ENCODE measurements at regions not wholly inside any gene's neighbourhood (a gene's known extent, or its start where the extent isn't known, plus 50 kb on each side); places are given as distances from the start of the nearest gene placed in this dataset.
"Not testable (repeated sequence)": the region's sequence is repeated elsewhere in the genome, so short reads cannot be mapped to it uniquely, and the experiment has no call there.

- not testable (repeated sequence) for DNase-seq
Observed at GRCh38 chr2:64252251-64252978, 108.2 kb upstream of the PELI1 start.

DNA sequence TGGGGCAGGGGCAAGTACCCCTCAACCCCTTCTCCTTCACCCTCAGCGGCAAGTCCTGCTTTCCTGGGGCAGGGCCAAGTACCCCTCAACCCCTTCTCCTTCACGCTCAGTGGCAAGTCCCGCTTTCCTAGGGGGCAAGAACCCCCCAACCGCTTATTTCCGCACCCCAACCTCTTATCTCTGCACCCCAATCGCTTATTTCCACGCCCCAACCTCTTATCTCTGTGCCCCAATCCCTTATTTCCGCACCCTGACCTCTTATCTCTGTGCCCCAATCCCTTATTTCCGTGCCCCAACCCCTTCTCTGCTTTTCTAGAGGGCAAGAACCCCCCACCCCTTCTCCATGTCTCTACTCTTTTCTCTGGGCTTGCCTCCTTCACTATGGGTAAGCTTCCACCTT is 109.2 kb upstream of the PELI1 start:
- DNase-seq, result not testable (repeated sequence)

DNA sequence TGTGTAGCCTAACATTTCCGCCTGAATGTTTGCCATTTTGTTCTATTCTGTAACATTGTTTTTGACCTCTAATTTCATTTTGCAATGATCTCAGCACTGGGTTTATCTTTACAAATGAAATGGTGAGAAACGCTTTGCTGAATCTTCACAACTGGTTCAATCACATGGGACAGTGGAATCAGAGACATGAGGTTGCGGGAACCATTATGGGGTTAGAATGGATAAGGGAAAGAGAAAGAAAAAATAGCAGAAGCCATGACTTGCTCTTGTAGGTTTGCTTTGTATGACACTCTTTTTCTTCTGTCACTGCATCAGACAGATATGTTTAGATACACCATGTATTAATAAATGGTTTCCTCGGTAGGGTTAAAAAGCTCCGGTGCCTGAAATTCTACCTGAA is 114.3 kb upstream of the PELI1 start:
- DNase-seq, result no peak

DNA sequence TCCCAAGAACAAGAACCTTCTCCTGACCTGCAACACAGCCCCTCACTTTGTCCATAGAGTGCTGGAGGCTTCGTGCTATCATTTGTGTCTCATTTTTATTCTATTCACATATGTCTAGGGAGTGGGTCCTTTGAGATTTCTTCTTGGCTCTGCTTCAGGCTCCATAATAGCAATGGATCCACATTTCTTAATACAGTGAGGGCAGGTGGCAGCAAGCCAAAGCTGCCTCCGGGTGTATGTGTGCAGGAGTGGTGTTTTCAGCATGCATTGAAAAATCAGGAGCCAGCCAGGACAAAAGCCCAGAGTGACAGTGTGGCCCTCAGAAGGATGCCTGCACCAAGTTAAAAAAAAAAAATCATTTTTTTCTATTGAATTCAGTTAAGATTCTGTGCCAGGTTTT is 115.1 kb upstream of the PELI1 start:
- no peak for DNase-seq

GRCh38 chr2:64260093-64260803 is 116.0 kb upstream of the PELI1 start:
- no peak for DNase-seq

DNA sequence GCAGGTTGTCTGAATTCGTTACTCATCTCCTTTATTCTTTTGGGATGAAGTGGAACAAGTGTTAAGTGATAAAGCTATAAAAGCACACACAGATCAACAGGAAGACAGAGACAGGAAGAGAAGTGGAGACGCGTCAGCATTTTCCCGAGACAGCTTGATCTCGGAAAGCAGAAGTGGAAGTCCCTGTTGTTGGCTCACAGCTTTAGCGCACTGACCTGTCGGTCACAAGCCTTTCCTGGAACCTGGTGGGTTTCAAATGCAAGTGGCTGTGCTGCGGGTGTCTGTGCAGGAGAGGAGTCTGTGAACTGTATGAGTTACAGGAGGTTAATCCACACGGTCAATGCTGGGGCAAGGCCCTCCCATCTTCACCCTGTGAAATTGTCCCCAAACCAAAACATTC is 116.6 kb upstream of the PELI1 start:
- DNase-seq, result no peak

DNA sequence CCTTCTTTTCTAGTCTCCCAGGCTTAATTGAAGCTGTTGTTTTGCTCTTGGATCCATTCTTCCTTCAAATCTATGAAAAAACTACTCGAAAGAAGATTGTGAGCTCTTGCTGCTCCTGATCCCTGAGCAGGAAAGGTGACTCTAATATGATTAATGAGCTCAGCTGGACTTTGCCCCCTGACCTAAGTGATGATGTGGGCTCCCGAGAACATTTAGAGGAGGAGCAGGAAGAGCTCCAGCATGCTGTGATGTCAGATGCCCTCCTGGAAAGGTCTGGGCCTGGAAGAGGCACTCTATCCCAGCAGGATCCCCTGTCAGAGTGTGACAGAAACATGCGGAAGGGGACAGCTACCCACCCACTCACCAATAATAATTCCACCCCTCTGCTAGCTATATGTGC is 117.9 kb upstream of the PELI1 start:
- no peak for DNase-seq

GRCh38 chr2:64262816-64263215 is 118.6 kb upstream of the PELI1 start:
- no peak for DNase-seq

DNA sequence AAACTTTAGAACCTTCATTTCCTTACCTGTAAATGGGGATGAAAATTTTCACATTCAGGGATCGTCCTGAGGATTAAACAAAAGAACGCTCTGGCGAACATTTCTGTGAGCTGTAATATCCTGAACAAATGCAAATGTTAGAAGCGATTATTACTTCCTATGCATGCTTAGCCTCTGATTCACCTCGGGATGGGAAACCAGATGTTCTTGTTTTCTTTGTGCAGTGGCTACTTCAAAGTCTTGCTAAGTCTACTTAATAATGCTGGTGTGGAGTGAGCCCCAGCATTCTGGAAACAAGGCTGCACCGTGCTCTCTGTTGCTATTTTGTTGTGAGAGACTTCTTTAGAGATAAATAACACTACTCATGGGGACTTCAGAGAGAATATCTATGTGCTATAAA is 119.1 kb upstream of the PELI1 start:
- no peak for DNase-seq

DNA sequence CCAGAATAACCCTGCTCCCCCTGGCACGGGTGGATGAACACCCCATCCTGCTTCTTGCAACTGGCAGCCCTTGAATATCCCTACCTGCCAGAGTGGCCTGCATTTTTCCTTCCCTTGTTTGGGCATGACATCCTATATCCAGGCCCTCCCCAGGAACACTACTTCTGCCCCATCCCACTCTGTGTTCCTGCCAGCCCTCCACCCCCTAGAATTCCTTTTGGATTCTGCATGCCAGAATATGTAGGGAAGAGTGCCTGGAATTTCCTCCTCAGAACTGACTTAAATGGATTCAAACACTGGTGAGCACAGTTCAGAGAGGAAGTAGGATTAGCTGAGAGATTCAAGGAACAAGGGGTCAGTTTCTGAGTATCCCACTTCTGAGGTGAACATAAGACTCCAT is 123.5 kb upstream of the PELI1 start:
- no peak for DNase-seq

- DNase-seq, result no peak
Observed at GRCh38 chr2:64268330-64269048, 124.3 kb upstream of the PELI1 start.

DNA sequence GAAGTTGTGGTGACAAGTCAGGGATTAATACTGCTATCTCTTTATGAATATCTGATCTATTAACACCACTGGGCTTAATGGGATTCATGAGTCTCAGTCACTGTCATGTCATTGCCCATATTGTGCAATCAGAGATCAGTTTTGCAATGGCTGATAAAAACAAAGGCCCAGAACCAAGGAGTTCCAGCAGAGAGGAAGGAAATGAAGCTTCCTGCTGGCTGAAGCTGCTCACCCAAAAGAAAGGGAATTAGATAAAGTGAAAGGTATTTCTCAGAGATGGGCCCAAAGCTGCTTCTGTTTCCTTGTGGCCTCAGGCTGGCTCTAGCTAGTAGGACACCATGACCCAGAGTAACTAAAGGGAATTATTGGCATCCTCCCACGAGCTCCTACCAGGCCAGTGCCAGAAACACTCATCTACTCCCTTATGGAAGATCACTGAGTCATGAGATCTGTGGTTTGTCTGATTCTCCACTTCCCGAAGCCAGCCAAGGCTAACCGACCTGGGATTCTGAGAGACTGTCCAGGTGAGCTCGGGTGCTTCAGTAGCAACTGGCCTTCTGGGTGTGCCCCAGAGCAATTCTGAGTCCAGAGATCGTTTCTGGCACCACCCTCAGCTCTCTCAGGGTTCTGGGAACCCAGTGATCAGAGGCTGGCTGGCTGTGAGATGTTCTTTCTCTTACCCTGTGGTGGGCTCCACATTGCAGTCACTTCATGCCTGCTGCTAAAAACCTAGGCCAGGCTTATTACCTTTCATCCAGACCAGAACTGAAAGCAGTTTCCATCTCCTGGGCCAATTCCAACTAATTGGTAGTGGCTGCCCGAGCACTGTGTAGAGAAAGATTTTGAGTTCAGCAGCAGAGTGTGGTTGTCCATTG is 129.5 kb upstream of the PELI1 start:
- no peak for DNase-seq

- no peak for DNase-seq
Observed at GRCh38 chr2:64274399-64275173, 130.4 kb upstream of the PELI1 start.

DNA sequence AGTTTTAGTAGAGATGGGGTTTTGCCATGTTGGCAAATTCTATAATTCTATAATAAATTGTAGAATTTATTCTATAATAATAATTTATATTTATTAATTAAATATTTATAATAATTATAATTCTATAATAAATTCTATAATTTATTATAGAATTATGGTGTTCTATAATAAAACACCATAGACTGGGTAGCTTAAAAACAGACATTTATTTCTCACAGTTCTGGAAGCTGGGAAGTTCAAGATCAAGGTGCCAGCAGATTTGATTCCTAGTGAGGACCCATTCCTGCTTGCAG is 130.9 kb upstream of the PELI1 start:
- DNase-seq, result no peak

DNA sequence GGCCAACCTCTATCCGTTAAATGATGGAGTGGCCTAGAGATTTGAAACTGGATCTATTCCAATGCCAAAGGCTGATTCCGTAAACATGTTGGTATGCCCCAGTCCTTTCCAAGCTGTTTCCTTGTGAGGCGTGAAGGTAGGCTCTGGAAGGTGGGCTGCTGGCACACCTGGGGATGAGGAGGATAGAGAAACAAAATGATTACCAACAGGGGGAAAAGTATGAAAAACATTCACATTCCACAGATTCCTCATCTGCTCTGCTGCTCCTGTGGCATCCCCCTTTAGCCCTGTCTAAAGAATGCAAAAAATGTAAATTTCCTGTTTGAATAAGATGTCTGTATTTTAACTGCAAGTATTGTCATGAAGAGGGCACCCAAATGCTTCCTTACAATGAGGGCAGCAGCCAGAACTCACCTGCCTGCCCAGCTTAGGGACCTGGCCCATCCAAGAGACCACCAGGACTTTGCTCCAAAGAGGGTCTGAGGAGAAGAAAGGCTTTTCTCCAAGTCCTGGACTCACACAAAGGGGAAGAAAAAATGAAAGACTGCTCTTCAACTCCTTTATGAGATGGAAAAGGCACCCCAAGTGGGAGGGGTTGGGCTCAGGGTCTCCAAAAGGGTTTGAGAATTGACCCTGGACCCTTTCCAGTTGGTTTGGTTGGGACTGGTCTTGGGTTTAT is 132.3 kb upstream of the PELI1 start:
- DNase-seq, result no peak

- no peak for DNase-seq
Observed at GRCh38 chr2:64277101-64277849, 133.1 kb upstream of the PELI1 start.

GRCh38 chr2:64280812-64281211 is 136.6 kb upstream of the PELI1 start:
- not testable (repeated sequence) for DNase-seq

DNA sequence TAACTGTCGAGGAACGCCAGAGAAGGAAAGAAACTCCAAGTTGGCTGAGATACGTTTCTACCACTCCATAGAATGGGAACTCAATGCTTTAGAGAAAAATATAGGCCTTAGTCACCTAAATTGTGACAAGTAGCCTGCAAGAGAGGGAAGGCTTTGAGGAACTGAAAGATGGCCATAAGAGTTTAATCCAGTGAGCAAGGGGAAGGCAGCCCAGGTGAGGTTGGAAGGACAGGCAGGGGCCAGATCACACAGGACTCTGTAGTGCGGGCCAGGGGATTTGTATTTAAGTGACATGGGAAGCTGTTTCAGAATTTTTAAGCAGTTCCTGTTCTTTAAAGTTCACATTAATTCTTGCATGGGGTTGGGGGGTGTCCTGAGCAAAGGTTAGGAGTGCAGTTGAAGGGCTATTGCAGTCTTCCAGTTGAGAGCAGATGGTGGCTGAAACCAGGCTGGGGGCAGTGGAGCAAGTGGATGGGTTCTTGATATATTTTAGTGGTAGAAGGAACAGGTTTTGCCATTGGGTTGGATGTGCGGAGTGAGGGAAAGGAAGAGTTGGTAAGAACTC is 138.9 kb upstream of the PELI1 start:
- no peak for DNase-seq

GRCh38 chr2:64283641-64284361 is 139.6 kb upstream of the PELI1 start:
- peak; percentile 63 for DNase-seq

DNA sequence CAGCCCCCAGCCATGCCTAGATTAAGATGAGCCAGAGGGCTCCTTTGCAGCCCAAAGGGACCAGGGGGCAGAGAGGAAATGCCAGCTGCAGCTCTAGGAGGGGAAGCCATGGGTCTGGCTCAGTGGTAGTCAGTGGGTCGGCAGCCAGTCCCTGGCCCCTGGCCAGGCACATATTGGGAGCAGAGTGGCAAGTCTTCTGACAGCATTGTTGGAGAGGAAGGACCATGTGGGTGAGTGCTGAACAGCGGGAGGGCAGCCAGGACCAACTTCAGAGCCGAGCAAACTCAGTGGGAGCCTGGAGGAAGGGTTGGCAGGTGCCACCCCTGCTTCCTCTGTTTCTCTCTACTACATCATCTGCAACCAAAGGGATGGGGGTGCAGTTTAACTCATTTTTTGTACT is 140.5 kb upstream of the PELI1 start:
- DNase-seq, result no peak

Measured in activated CD8-positive, alpha-beta memory T cell treated with anti-CD3 and anti-CD28 coated beads for 24 hours (primary cell).